ENCODE measurements at regions not wholly inside any gene's neighbourhood (a gene's known extent, or its start where the extent isn't known, plus 50 kb on each side); places are given as distances from the start of the nearest gene placed in this dataset.

DNA sequence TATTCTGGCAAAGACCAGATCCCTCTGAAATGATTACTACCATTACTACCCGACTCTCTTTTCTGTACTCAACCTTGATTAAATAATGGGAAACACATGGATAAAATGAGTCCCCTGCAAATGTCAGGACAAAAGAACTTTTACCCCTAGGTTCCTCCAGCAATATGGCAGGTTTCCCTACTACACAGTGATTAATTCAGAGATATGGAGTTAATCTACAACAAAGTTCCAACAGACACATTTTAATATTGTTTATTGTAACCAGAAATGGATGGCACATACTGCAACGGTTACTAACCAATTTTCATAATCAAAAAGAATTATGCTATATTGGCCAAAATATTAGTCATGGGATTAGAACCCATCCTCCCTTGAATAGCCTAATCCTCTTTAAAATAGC, 294.8 kb downstream of the ATPSCKMT start:
- TF ChIP-seq, protein P1, sequence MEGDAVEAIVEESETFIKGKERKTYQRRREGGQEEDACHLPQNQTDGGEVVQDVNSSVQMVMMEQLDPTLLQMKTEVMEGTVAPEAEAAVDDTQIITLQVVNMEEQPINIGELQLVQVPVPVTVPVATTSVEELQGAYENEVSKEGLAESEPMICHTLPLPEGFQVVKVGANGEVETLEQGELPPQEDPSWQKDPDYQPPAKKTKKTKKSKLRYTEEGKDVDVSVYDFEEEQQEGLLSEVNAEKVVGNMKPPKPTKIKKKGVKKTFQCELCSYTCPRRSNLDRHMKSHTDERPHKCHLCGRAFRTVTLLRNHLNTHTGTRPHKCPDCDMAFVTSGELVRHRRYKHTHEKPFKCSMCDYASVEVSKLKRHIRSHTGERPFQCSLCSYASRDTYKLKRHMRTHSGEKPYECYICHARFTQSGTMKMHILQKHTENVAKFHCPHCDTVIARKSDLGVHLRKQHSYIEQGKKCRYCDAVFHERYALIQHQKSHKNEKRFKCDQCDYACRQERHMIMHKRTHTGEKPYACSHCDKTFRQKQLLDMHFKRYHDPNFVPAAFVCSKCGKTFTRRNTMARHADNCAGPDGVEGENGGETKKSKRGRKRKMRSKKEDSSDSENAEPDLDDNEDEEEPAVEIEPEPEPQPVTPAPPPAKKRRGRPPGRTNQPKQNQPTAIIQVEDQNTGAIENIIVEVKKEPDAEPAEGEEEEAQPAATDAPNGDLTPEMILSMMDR (IDR thresholded peaks at IDR 0.05; ENCODE audit: control insufficient read depth, insufficient read depth, low read depth, low read length, missing control alignments) = no peak
- no peak overlapping the region for H3K4me3 ChIP-seq (ENCODE audit: control insufficient read depth, low read depth, low read length)
- DNase-seq (ENCODE audit: low read depth) = no peak

DNA sequence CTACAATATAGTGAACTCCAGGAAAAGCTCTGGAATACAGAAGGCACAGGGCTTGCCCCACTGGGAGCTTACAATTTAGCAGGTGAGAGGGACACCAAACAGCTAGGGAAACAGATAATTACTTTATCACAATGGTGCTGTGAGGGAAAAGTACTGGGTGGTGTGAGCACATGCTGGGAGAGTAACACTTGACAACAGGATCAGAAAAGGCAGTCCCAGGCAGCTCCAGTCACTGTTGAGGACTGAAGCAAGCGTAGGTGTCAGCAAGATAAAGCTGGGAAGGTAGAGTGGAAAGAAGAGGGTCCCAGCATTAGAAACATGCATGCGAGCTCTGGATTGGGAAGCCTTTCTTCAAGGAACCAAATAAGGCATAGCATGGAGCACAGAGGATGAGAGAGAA, 296.0 kb downstream of the ATPSCKMT start:
- no peak for DNase-seq (ENCODE audit: low read depth)
- TF ChIP-seq, protein P1 (IDR thresholded peaks at IDR 0.05; ENCODE audit: control insufficient read depth, insufficient read depth, low read depth, low read length, missing control alignments) = no peak
- H3K4me3 ChIP-seq (ENCODE audit: control insufficient read depth, low read depth, low read length) = no peak overlapping the region

DNA sequence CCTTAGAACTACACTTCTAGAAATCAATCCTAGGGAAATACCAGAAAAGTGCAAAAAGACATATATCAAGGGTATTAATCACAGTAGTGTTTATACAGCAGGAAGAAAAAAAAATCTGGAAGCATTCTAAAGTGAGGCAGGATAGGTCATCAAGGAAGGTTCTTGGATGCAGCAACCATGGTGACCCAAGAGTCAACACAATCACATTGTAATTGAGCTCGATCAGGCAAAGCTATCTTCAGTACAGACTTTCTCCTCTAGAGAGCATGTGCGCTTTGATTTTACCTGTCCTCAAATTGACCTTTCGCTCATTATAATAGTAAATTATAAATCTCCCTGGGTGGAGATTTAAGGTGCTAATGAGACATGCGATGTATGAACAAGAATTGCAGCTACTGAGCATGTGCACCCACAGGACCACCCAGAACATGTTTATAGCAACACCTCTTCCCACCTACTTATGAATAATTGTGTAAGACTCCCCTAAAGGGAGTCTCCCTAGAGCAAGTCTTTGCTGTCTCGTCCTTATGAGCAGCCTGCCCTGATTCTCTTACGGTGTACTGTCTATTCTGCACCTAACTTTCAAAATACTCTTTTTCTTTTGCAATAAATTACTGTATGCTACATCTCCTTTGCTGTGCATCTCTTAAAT, 297.7 kb downstream of the ATPSCKMT start:
- TF ChIP-seq, protein P1 (IDR thresholded peaks at IDR 0.05; ENCODE audit: control insufficient read depth, insufficient read depth, low read depth, low read length, missing control alignments) = no peak
- no peak for DNase-seq (ENCODE audit: low read depth)
- H3K4me3 ChIP-seq (ENCODE audit: control insufficient read depth, low read depth, low read length) = no peak overlapping the region

GRCh38 chr5:9947944-9948343, 301.7 kb downstream of the ATPSCKMT start:
- no peak overlapping the region for H3K4me3 ChIP-seq (ENCODE audit: control insufficient read depth, low read depth, low read length)
- no peak for DNase-seq (ENCODE audit: low read depth)
- TF ChIP-seq, protein P1 (IDR thresholded peaks at IDR 0.05; ENCODE audit: control insufficient read depth, insufficient read depth, low read depth, low read length, missing control alignments) = no peak

DNA sequence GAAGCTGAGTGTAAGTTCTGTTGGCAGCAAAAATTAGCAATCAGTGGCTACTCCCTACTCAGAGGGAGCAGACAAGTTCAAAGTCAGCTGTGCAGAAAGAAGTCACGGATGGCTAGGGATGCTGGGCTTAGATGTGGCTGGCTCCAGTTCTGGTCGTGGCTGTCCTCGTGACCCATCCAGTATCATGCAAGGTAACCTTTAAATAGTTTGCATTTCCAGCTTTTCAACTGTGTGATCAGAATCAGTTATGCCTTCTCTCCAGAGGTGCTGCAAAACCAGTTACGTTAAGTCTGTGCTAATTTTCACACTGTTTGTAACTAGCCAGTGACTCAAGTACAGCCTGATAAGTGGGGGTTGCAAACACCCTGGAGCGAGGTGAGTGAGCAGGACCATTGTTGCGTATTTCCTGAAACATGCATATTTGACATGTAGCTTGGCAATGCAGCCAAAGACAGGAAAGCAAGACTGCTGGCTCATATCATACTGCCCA, 302.4 kb downstream of the ATPSCKMT start:
- no peak overlapping the region for H3K4me3 ChIP-seq (ENCODE audit: control insufficient read depth, low read depth, low read length)
- DNase-seq (ENCODE audit: low read depth) = no peak
- TF ChIP-seq, protein P1 (IDR thresholded peaks at IDR 0.05; ENCODE audit: control insufficient read depth, insufficient read depth, low read depth, low read length, missing control alignments) = no peak

GRCh38 chr5:9932770-9933169, 302.6 kb upstream of the TAS2R1 start:
- TF ChIP-seq, protein P1 (IDR thresholded peaks at IDR 0.05; ENCODE audit: control insufficient read depth, insufficient read depth, low read depth, low read length, missing control alignments) = no peak
- peak; percentile 28 for DNase-seq (ENCODE audit: low read depth)

More at GRCh38 chr5:9932770-9933169, 302.6 kb upstream of the TAS2R1 start:
- H3K4me3 ChIP-seq (ENCODE audit: control insufficient read depth, low read depth, low read length) = no peak overlapping the region
